ENCODE measurements at regions not wholly inside any gene's neighbourhood (a gene's known extent, or its start where the extent isn't known, plus 50 kb on each side); places are given as distances from the start of the nearest gene placed in this dataset.

- no peak for TF ChIP-seq CTCF (IDR thresholded peaks at IDR 0.05; ENCODE audit: low read depth, low read length)
- TF ChIP-seq POLR2A (IDR thresholded peaks at IDR 0.05; ENCODE audit: extremely low read depth, insufficient read length): no peak
- TF ChIP-seq MAX (IDR thresholded peaks at IDR 0.05; ENCODE audit: low read depth, low read length): no peak
Observed at GRCh38 chr6:88298066-88298845, 132.1 kb upstream of the CNR1 start.
